T follicular helper cell (primary cell): ENCODE measurements at regions not wholly inside any gene's neighbourhood (a gene's known extent, or its start where the extent isn't known, plus 50 kb on each side); places are given as distances from the start of the nearest gene placed in this dataset.
"Not testable (repeated sequence)": the region's sequence is repeated elsewhere in the genome, so short reads cannot be mapped to it uniquely, and the experiment has no call there.

ENCODE experiments used
- DNase-seq: peaks from one replicate; pipeline ENCODE4 v3.0.0-alpha.2; 2020; ENCODE audit warnings: low read depth

- no peak for DNase-seq
These were observed 550.4 kb upstream of the SGO1 start for GRCh38 chr3:20736287-20736852.

GRCh38 chr3:20729185-20729584 is 543.2 kb upstream of the SGO1 start:
- DNase-seq = no peak

- no peak for DNase-seq
These were observed 540.8 kb upstream of the SGO1 start for GRCh38 chr3:20726786-20727185.

GRCh38 chr3:20724241-20724640 is 538.2 kb upstream of the SGO1 start:
- no peak for DNase-seq

- DNase-seq = not testable (repeated sequence)
These were observed 530.4 kb upstream of the SGO1 start for GRCh38 chr3:20716425-20716824.

- no peak for DNase-seq
These were observed 515.6 kb upstream of the SGO1 start for GRCh38 chr3:20701641-20702040.

GRCh38 chr3:20700714-20701113 is 514.7 kb upstream of the SGO1 start:
- no peak for DNase-seq

- no peak for DNase-seq
These were observed 512.9 kb upstream of the SGO1 start for GRCh38 chr3:20698896-20699295.

GRCh38 chr3:20696388-20697150 is 510.6 kb upstream of the SGO1 start:
- no peak for DNase-seq

- no peak for DNase-seq
These were observed 506.7 kb upstream of the SGO1 start for GRCh38 chr3:20692675-20693074.

GRCh38 chr3:20683910-20684309 is 497.9 kb upstream of the SGO1 start:
- DNase-seq = no peak

- DNase-seq = no peak
These were observed 496.6 kb upstream of the SGO1 start for GRCh38 chr3:20682573-20682972.

GRCh38 chr3:20680990-20681628 is 495.1 kb upstream of the SGO1 start:
- no peak for DNase-seq

- no peak for DNase-seq
These were observed 487.9 kb upstream of the SGO1 start for GRCh38 chr3:20673866-20674265.

GRCh38 chr3:20669675-20670074 is 483.7 kb upstream of the SGO1 start:
- DNase-seq = no peak

- DNase-seq = no peak
These were observed 483.2 kb upstream of the SGO1 start for GRCh38 chr3:20669184-20669583.

GRCh38 chr3:20668411-20668810 is 482.4 kb upstream of the SGO1 start:
- no peak for DNase-seq

GRCh38 chr3:20666091-20666490 is 480.1 kb upstream of the SGO1 start:
- no peak for DNase-seq

- no peak for DNase-seq
These were observed 472.5 kb upstream of the SGO1 start for GRCh38 chr3:20658491-20658890.

GRCh38 chr3:20657560-20657959 is 471.6 kb upstream of the SGO1 start:
- no peak for DNase-seq

- no peak for DNase-seq
These were observed 466.4 kb upstream of the SGO1 start for GRCh38 chr3:20652231-20652986.

GRCh38 chr3:20648921-20649381 is 462.9 kb upstream of the SGO1 start:
- no peak for DNase-seq

GRCh38 chr3:20648294-20648693 is 462.3 kb upstream of the SGO1 start:
- DNase-seq = no peak
